Lung (tissue), 11 donors: ENCODE measurements at regions not wholly inside any gene's neighbourhood (a gene's known extent, or its start where the extent isn't known, plus 50 kb on each side); places are given as distances from the start of the nearest gene placed in this dataset.

Experiments used
- ATAC-seq: fragments of 200-7000 bp; cut with Tn5 transposase; one replicate; pipeline ENCODE4 v1.9.1; 2020; ENCODE audit warnings: moderate number of reproducible peaks; ENCODE audit not compliant: insufficient read depth, low FRiP score
- DNase-seq, 3 donors: peaks; one replicate each; pipeline ENCODE4 v3.0.0-alpha.2; 2013 to 2017
- H3K27ac ChIP-seq, 2 donors: one replicate each; pipeline ENCODE4 v1.5.1; 2013; ENCODE audit warnings: mild to moderate bottlenecking in 2 of 2, moderate library complexity in 2 of 2, control low read depth in 1 of 2, inconsistent platforms in 1 of 2, low read depth in 1 of 2, low read length in 1 of 2
- H3K27me3 ChIP-seq, 3 donors: one replicate each; pipeline ENCODE4 v1.5.1; 2013; ENCODE audit warnings: low read length in 2 of 3; ENCODE audit not compliant: control insufficient read depth in 3 of 3, insufficient read depth in 3 of 3
- H3K36me3 ChIP-seq, 4 donors: one replicate each; pipeline ENCODE4 v1.5.1; 2013; ENCODE audit warnings: low read length in 4 of 4, mild to moderate bottlenecking in 1 of 4, moderate library complexity in 1 of 4; ENCODE audit not compliant: control insufficient read depth in 4 of 4, insufficient read depth in 4 of 4
- H3K4me1 ChIP-seq, 5 donors: one replicate each; pipeline ENCODE4 v1.5.1; 2013; ENCODE audit warnings: low read length in 5 of 5, mild to moderate bottlenecking in 2 of 5, moderate library complexity in 1 of 5; ENCODE audit not compliant: control insufficient read depth in 5 of 5, insufficient read depth in 5 of 5
- H3K4me3 ChIP-seq: one replicate; pipeline ENCODE4 v1.5.1; 2013; ENCODE audit warnings: mild to moderate bottlenecking, control low read depth, moderate library complexity
- H3K9ac ChIP-seq, 2 donors: one replicate each; pipeline ENCODE4 v1.5.1; 2013; ENCODE audit warnings: low read length in 2 of 2, control low read depth in 1 of 2; ENCODE audit not compliant: insufficient read depth in 1 of 2
- H3K9me3 ChIP-seq, 4 donors: one replicate each; pipeline ENCODE4 v1.5.1; 2013; ENCODE audit warnings: low read length in 3 of 4, mild to moderate bottlenecking in 1 of 4, moderate library complexity in 1 of 4; ENCODE audit not compliant: control insufficient read depth in 4 of 4, insufficient read depth in 3 of 4
- WGBS, 2 donors: extraction: QIAGEN DNeasy Blood & Tissue Kit; methylation state at CpG; one replicate each; pipeline ENCODE4 v1.1.7; 2013; 5-methylcytosine and 5-hydroxymethylcytosine counted together
- TF ChIP-seq, protein P1 (sequence below): IDR thresholded peaks from 2 replicates; pipeline ENCODE4 v1.5.1; 2012; ENCODE audit warnings: mild to moderate bottlenecking; ENCODE audit errors: control extremely low read depth, extremely low read depth
- donor health status: control.
- donor health status: control.
- donor health status: Bipolar disorder and iron deficiency.
- donor health status: healthy.
- donor health status: DM: yes; HTN: yes; CAD: no.

DNA sequence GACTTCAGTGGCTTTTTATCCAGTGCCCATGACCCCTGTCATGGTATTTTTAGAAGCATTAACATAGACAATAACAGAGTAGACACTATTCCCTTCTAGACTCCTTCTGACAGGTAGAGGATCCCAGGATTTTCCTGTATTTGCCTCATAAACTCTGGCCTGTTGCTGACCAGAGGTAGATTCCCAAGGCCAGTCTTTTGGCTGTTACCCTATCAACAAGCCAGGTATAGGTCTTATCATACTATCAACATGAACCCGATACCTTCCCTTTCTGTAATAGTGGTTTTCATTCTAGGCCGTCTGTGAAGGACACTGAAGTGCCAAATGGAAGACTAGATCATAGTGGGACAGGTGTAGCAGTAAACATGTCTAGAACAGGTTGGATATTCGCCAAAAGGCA is 76.2 kb upstream of the CHRDL1 start:
- Histone ChIP-seq H3K9ac (no peak overlapping the region), H3K4me1 (no peaks in the 10 kb centered on the region), H3K9me3 (no peaks in the 10 kb centered on the region), H3K27ac (no peak overlapping the region), H3K4me3 (no peak overlapping the region), H3K27me3 (peaks cover 0 to 43% (median 9%) of the 10 kb centered on the region in 3 donors), H3K36me3 (no peaks in the 10 kb centered on the region)
- 66 to 89% methylated on average over 3 of the region's 3 CpGs for WGBS, 2 donors
- TF ChIP-seq, protein P1, sequence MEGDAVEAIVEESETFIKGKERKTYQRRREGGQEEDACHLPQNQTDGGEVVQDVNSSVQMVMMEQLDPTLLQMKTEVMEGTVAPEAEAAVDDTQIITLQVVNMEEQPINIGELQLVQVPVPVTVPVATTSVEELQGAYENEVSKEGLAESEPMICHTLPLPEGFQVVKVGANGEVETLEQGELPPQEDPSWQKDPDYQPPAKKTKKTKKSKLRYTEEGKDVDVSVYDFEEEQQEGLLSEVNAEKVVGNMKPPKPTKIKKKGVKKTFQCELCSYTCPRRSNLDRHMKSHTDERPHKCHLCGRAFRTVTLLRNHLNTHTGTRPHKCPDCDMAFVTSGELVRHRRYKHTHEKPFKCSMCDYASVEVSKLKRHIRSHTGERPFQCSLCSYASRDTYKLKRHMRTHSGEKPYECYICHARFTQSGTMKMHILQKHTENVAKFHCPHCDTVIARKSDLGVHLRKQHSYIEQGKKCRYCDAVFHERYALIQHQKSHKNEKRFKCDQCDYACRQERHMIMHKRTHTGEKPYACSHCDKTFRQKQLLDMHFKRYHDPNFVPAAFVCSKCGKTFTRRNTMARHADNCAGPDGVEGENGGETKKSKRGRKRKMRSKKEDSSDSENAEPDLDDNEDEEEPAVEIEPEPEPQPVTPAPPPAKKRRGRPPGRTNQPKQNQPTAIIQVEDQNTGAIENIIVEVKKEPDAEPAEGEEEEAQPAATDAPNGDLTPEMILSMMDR, result no peak
- DNase-seq (no peak), ATAC-seq (no peak)

DNA sequence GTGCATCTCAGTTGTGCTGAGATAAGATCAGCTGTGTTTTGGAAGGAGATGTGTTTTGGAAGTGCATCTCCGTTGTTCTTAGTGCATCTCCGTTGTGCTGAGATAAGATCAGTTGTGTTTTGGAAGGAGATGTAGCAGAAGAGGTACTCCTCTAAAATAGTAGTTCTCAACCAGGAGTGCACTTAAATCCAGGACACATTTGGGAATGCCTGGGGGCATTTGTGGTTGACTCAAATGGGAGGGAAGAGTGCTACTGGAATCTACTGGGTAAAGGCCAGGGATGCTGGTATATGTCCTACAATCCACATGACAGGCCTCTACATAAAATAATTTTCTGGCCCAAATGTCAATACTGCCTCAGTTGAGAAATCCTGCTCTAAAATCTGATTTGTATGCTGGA is 70.8 kb upstream of the CHRDL1 start:
- 73 to 92% methylated on average over 2 of the region's 2 CpGs for WGBS, 2 donors
- H3K9me3 ChIP-seq, result no peaks in the 10 kb centered on the region

DNA sequence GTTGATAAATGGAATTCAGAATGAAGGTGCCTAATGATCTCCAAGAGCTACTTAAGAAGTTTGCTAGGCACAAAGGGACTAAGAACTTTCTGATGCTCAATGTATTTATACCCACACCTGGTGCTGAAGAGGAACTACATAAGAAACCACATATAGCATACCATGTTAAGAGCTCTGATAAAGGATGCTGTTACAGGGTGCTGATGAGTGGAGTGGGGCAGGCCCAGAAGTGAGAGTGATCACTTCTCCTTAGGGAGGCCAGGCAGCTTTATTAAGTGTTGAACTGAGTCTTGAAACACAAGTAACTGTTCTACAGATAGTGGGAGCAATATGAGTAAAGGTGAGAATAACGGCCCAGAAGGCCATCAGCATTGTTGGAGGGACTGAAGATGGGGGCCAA is 68.3 kb upstream of the CHRDL1 start:
- H3K4me3 ChIP-seq, result no peak overlapping the region
- no peak overlapping the region for H3K27ac ChIP-seq
- H3K9ac ChIP-seq, result no peak overlapping the region
- no peak for DNase-seq
- 58 to 89% methylated on average over 1 of the region's 1 CpG for WGBS, 2 donors
- no peaks in the 10 kb centered on the region for H3K4me1 ChIP-seq
- H3K9me3 ChIP-seq, result no peaks in the 10 kb centered on the region
- no peak for ATAC-seq
- TF ChIP-seq, protein P1, result no peak
- H3K36me3 ChIP-seq, result no peaks in the 10 kb centered on the region
- H3K27me3 ChIP-seq, result peaks cover 4 to 34% (median 9%) of the 10 kb centered on the region in 3 donors

More for the DNA sequence above, 70.8 kb upstream of the CHRDL1 start:
- H3K36me3 ChIP-seq, result no peaks in the 10 kb centered on the region
- no peak overlapping the region for H3K27ac ChIP-seq
- H3K4me3 ChIP-seq, result no peak overlapping the region
- ATAC-seq (no peak), DNase-seq (no peak)
- TF ChIP-seq, protein P1, result no peak
- peaks cover 4 to 36% (median 15%) of the 10 kb centered on the region in 3 donors for H3K27me3 ChIP-seq
- no peak overlapping the region for H3K9ac ChIP-seq
- no peaks in the 10 kb centered on the region for H3K4me1 ChIP-seq

- Histone ChIP-seq H3K36me3 (no peaks in the 10 kb centered on the region), H3K4me3 (no peak overlapping the region), H3K9me3 (peaks cover 0 to 2% (median 0%) of the 10 kb centered on the region in 4 donors), H3K27me3 (peaks cover 8 to 31% (median 8%) of the 10 kb centered on the region in 3 donors), H3K9ac (no peak overlapping the region), H3K27ac (no peak overlapping the region), H3K4me1 (no peaks in the 10 kb centered on the region)
- TF ChIP-seq, protein P1, result no peak
- no peak for DNase-seq
- 71 to 81% methylated on average over 2 of the region's 2 CpGs for WGBS, 2 donors
- ATAC-seq, result no peak
Measured at GRCh38 chrX:110858565-110858964, 62.9 kb upstream of the CHRDL1 start.
